Cardiac fibroblast (primary cell): ENCODE measurements at regions not wholly inside any gene's neighbourhood (a gene's known extent, or its start where the extent isn't known, plus 50 kb on each side); places are given as distances from the start of the nearest gene placed in this dataset.

Source experiments
- DNase-seq, 2 donors: peaks; one replicate each; pipeline versions ENCODE4 v3.0.0 to v3.0.0-alpha.2; 2010; ENCODE audit warnings: low read depth in 2 of 2
- H3K4me3 ChIP-seq, 2 donors: replicated peaks in 1 of 2; 1 replicate in 1 of 2; 2 replicates in 1 of 2; pipeline ENCODE4 v1.5.1; 2011; ENCODE audit warnings: low read depth in 2 of 2, low read length in 2 of 2, mild to moderate bottlenecking in 2 of 2, moderate library complexity in 1 of 2
- TF ChIP-seq, protein P1 (sequence below): IDR thresholded peaks from one replicate; pipeline ENCODE4 v1.5.1; 2011; ENCODE audit warnings: low read depth, mild to moderate bottlenecking, low read length, inconsistent platforms

- no peak for DNase-seq
- H3K4me3 ChIP-seq, result no peak overlapping the region
- TF ChIP-seq, protein P1, sequence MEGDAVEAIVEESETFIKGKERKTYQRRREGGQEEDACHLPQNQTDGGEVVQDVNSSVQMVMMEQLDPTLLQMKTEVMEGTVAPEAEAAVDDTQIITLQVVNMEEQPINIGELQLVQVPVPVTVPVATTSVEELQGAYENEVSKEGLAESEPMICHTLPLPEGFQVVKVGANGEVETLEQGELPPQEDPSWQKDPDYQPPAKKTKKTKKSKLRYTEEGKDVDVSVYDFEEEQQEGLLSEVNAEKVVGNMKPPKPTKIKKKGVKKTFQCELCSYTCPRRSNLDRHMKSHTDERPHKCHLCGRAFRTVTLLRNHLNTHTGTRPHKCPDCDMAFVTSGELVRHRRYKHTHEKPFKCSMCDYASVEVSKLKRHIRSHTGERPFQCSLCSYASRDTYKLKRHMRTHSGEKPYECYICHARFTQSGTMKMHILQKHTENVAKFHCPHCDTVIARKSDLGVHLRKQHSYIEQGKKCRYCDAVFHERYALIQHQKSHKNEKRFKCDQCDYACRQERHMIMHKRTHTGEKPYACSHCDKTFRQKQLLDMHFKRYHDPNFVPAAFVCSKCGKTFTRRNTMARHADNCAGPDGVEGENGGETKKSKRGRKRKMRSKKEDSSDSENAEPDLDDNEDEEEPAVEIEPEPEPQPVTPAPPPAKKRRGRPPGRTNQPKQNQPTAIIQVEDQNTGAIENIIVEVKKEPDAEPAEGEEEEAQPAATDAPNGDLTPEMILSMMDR, result no peak
These were observed 190.0 kb upstream of the BTBD3 start for GRCh38 chr20:11727708-11728107.

- H3K4me3 ChIP-seq, result no peak overlapping the region
- TF ChIP-seq, protein P1, result no peak
- no peak for DNase-seq
These were observed 188.8 kb upstream of the BTBD3 start for GRCh38 chr20:11728937-11729336.

GRCh38 chr20:11729806-11730205 lies 187.9 kb upstream of the BTBD3 start:
- TF ChIP-seq, protein P1, result no peak
- DNase-seq, result no peak
- no peak overlapping the region for H3K4me3 ChIP-seq

DNA sequence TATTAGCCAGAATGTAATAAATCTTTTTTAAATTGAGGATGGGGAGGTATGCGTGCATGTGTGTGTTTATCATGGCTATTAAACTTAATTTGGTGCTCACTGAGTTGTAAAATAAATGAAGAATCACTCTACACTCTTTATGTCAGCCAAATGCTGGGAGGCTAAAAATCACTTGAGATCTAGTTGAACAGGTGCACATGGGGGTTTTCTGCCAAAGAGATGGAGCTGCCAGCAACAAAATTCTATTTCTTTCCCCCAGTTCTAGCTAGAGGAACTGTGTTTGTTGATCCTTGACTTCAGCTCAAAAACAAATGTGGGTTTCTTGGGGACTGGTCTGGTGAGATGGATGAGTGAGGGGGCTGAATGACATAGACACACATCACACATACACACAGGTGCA lies 183.3 kb upstream of the BTBD3 start:
- H3K4me3 ChIP-seq, result no peak overlapping the region
- DNase-seq, result no peak
- TF ChIP-seq, protein P1, result no peak

DNA sequence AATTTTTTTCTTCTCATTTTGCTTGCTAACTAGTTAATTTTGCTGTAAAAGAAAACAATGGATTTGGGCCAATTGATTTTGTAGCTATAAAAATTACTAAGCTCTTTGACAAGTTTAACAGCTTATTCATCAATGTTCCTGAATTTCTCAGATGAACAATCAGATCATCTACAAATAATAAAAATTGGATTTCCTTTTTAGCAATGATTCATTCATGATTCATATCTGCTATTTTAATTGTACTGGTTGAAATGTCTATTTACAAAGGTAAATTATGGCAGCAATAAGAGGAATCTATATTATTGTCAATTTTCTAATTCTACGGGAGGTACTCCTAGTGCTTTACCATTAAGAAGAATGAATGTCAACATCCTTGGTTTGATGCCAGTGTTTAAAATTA lies 178.8 kb upstream of the BTBD3 start:
- no peak for DNase-seq
- no peak overlapping the region for H3K4me3 ChIP-seq
- TF ChIP-seq, protein P1, result no peak

DNA sequence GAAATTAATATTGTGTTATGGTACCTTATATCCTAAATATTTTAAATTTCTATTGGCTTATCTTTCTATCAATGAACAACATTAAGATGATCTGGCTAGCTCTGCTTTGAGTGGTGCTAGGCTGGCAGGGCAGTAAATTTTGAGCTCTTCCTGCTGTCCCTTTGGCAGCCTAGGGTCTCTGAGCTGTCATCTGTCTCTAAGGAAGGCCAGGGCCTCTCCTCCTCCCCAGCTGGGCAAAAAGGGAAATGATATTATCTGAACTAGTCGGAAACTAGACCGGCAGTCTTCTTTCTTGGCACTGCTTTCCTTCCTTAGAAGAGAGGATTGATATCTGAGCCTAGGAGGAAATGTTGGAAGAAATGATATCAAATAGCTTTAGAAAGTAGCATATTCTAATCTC lies 176.7 kb upstream of the BTBD3 start:
- TF ChIP-seq, protein P1, result no peak
- no peak overlapping the region for H3K4me3 ChIP-seq
- no peak for DNase-seq

- H3K4me3 ChIP-seq, result no peak overlapping the region
- TF ChIP-seq, protein P1, result no peak
- DNase-seq, result no peak
These were observed 172.5 kb upstream of the BTBD3 start for GRCh38 chr20:11745145-11745544.
